T-cell (primary cell): ENCODE measurements at regions not wholly inside any gene's neighbourhood (a gene's known extent, or its start where the extent isn't known, plus 50 kb on each side); places are given as distances from the start of the nearest gene placed in this dataset.

Source experiments
- ATAC-seq, 4 experiments: fragments of 200-7000 bp in 3 of 4; fragments of 150-1000 bp in 1 of 4; cut with Tn5 transposase; replicated peaks in 1 of 4; 1 replicate in 3 of 4; 2 replicates in 1 of 4; pipeline ENCODE4 v1.10.0; 2021; ENCODE audit warnings: moderate library complexity in 3 of 4, mild to moderate bottlenecking in 2 of 4, moderate number of reproducible peaks in 1 of 4
- CTCF ChIA-PET, 2 donors: fragments of 300-600 bp; sonication (Branson Sonifier 250); formaldehyde crosslinking; loops; one replicate each; lab custom pipeline; 2022; ENCODE audit warnings: antibody characterized with exemption in 2 of 2; lab: Charles Lee
- POLR2A ChIA-PET, 2 donors: fragments of 300-600 bp; sonication (Branson Sonifier 250); formaldehyde crosslinking; loops; one replicate each; lab custom pipeline; 2022; ENCODE audit warnings: antibody characterized with exemption in 2 of 2; lab: Charles Lee
- DNase-seq, 35 experiments: peaks; one replicate each; pipeline versions ENCODE4 v3.0.0 to v3.0.0-alpha.2; 2013 to 2023
- H3K27ac ChIP-seq: one replicate; pipeline ENCODE4 v1.5.1; 2013; ENCODE audit warnings: low read length
- H3K27me3 ChIP-seq, 2 experiments: replicated peaks in 1 of 2; 1 replicate in 1 of 2; 2 replicates in 1 of 2; pipeline versions ENCODE4 v1.6.1 to v1.7.0; 2013; ENCODE audit warnings: low read length in 1 of 2, mixed read lengths in 1 of 2; ENCODE audit not compliant: control insufficient read depth in 2 of 2, insufficient read depth in 2 of 2; ENCODE audit errors: extremely low read depth in 1 of 2
- H3K36me3 ChIP-seq, 2 donors: 1 replicate in 1 of 2; 2 replicates in 1 of 2; pipeline versions ENCODE4 v1.6.1 to v1.7.0; 2013; ENCODE audit warnings: low read length in 1 of 2; ENCODE audit not compliant: control insufficient read depth in 2 of 2, insufficient read depth in 1 of 2; ENCODE audit errors: extremely low read depth in 1 of 2
- H3K4me1 ChIP-seq, 2 experiments: 1 replicate in 1 of 2; 2 replicates in 1 of 2; pipeline versions ENCODE4 v1.6.1 to v1.7.0; 2013; ENCODE audit warnings: low read length in 2 of 2, mixed read lengths in 1 of 2; ENCODE audit not compliant: insufficient read depth in 2 of 2, control insufficient read depth in 1 of 2; ENCODE audit errors: extremely low read depth in 1 of 2
- H3K4me3 ChIP-seq, 2 donors: 1 replicate in 1 of 2; 2 replicates in 1 of 2; pipeline versions ENCODE4 v1.5.1 to v1.7.0; 2013; ENCODE audit warnings: mild to moderate bottlenecking in 2 of 2, low read length in 1 of 2, moderate library complexity in 1 of 2; ENCODE audit not compliant: control insufficient read depth in 1 of 2; ENCODE audit errors: extremely low read depth in 1 of 2
- H3K9me3 ChIP-seq: 2 replicates; pipeline ENCODE4 v1.7.0; 2013
- H3K27ac Mint-ChIP-seq, 2 donors: one replicate each; pipeline ENCODE4 v1.8.0; 2020 to 2021; ENCODE audit warnings: mild to moderate bottlenecking in 2 of 2, mixed read lengths in 2 of 2
- H3K27me3 Mint-ChIP-seq, 2 donors: one replicate each; pipeline ENCODE4 v1.8.0; 2021 to 2022; ENCODE audit warnings: mixed read lengths in 2 of 2
- H3K36me3 Mint-ChIP-seq: one replicate; pipeline ENCODE4 v1.8.0; 2021; ENCODE audit warnings: mixed read lengths
- H3K4me1 Mint-ChIP-seq, 3 donors: one replicate each; pipeline ENCODE4 v1.8.0; 2020 to 2022; ENCODE audit warnings: mixed read lengths in 3 of 3, mild to moderate bottlenecking in 1 of 3
- H3K4me3 Mint-ChIP-seq, 3 donors: one replicate each; pipeline ENCODE4 v1.8.0; 2020 to 2022; ENCODE audit warnings: mild to moderate bottlenecking in 3 of 3, mixed read lengths in 3 of 3, moderate library complexity in 3 of 3
- H3K9me3 Mint-ChIP-seq, 3 donors: one replicate each; pipeline ENCODE4 v1.8.0; 2020 to 2022; ENCODE audit warnings: mixed read lengths in 3 of 3
- WGBS: methylation state at CpG from one replicate; pipeline ENCODE4 v1.1.5; 2013; ENCODE audit warnings: missing lambda C conversion rate; ENCODE audit not compliant: insufficient coverage; 5-methylcytosine and 5-hydroxymethylcytosine counted together

- peaks cover 0 to 1% of the 10 kb centered on the region in 2 donors for H3K27me3 Mint-ChIP-seq
- peaks cover 0 to 7% (median 3%) of the 10 kb centered on the region in 3 donors for H3K4me1 Mint-ChIP-seq
- WGBS, result 86% methylated on average over 1 of the region's 4 CpGs
- Histone ChIP-seq H3K27me3 (no peaks in the 10 kb centered on the region), H3K4me1 (no peaks in the 10 kb centered on the region), H3K36me3 (no peaks in the 10 kb centered on the region), H3K4me3 (no peak overlapping the region), H3K9me3 (no peaks in the 10 kb centered on the region), H3K27ac (no peak overlapping the region)
- DNase-seq, result no peak
- no peaks in the 10 kb centered on the region for H3K9me3 Mint-ChIP-seq
- CTCF ChIA-PET, result interaction anchor here in 1 of 2 donors (0.6 kb wide), 1 partner anchor 1474 kb away, joined by 3 read pairs; no protein-coding TSS in a partner anchor
- no peak for ATAC-seq
- H3K27ac Mint-ChIP-seq, result no peak overlapping the region
- no peak overlapping the region for H3K4me3 Mint-ChIP-seq
- POLR2A ChIA-PET, result no interaction called here
- no peaks in the 10 kb centered on the region for H3K36me3 Mint-ChIP-seq
Measured at GRCh38 chr2:176747928-176748327, 464.7 kb upstream of the HNRNPA3 start.

GRCh38 chr2:176748662-176749061, 463.9 kb upstream of the HNRNPA3 start:
- ChIA-PET POLR2A (no interaction called here), CTCF (no interaction called here)
- Mint-ChIP-seq H3K27ac (no peak overlapping the region), H3K4me3 (no peak overlapping the region), H3K36me3 (no peaks in the 10 kb centered on the region), H3K4me1 (peaks cover 0 to 7% (median 3%) of the 10 kb centered on the region in 3 donors), H3K9me3 (no peaks in the 10 kb centered on the region), H3K27me3 (peaks cover 3 to 4% of the 10 kb centered on the region in 2 donors)
- H3K27ac ChIP-seq, result no peak overlapping the region
- no peaks in the 10 kb centered on the region for H3K4me1 ChIP-seq
- no peaks in the 10 kb centered on the region for H3K27me3 ChIP-seq
- ATAC-seq (no peak), DNase-seq (no peak)
- no peaks in the 10 kb centered on the region for H3K36me3 ChIP-seq
- WGBS, result 90% methylated on average over 2 of the region's 2 CpGs
- H3K4me3 ChIP-seq, result no peak overlapping the region
- no peaks in the 10 kb centered on the region for H3K9me3 ChIP-seq

- Mint-ChIP-seq H3K36me3 (no peaks in the 10 kb centered on the region), H3K27me3 (peaks cover 6% of the 10 kb centered on the region in 2 donors), H3K9me3 (no peaks in the 10 kb centered on the region), H3K27ac (no peak overlapping the region), H3K4me1 (no peaks in the 10 kb centered on the region), H3K4me3 (no peak overlapping the region)
- Histone ChIP-seq H3K27me3 (no peaks in the 10 kb centered on the region), H3K27ac (no peak overlapping the region), H3K4me3 (no peak overlapping the region), H3K36me3 (no peaks in the 10 kb centered on the region), H3K4me1 (no peaks in the 10 kb centered on the region), H3K9me3 (no peaks in the 10 kb centered on the region)
- WGBS, result 87% methylated on average over 4 of the region's 6 CpGs
- CTCF ChIA-PET, result no interaction called here
- POLR2A ChIA-PET, result no interaction called here
- ATAC-seq (no peak), DNase-seq (no peak)
Measured at GRCh38 chr2:176751314-176752227, 461.0 kb upstream of the HNRNPA3 start.

- Mint-ChIP-seq H3K27ac (no peak overlapping the region), H3K4me1 (no peaks in the 10 kb centered on the region), H3K9me3 (no peaks in the 10 kb centered on the region), H3K36me3 (no peaks in the 10 kb centered on the region), H3K27me3 (peaks cover 6% of the 10 kb centered on the region in 2 donors), H3K4me3 (no peak overlapping the region)
- Histone ChIP-seq H3K9me3 (no peaks in the 10 kb centered on the region), H3K27me3 (no peaks in the 10 kb centered on the region), H3K4me1 (no peaks in the 10 kb centered on the region), H3K36me3 (no peaks in the 10 kb centered on the region), H3K4me3 (no peak overlapping the region), H3K27ac (no peak overlapping the region)
- no peak for DNase-seq
- ATAC-seq, result no peak
- WGBS, result no CpG with 5 or more reads among the region's 1 CpG
- POLR2A ChIA-PET, result no interaction called here
- CTCF ChIA-PET, result no interaction called here
Measured at GRCh38 chr2:176752295-176752694, 460.3 kb upstream of the HNRNPA3 start.

GRCh38 chr2:176753205-176753604, 459.4 kb upstream of the HNRNPA3 start:
- no peak for DNase-seq
- Mint-ChIP-seq H3K27ac (no peak overlapping the region), H3K4me3 (no peak overlapping the region), H3K36me3 (no peaks in the 10 kb centered on the region), H3K4me1 (no peaks in the 10 kb centered on the region), H3K9me3 (no peaks in the 10 kb centered on the region), H3K27me3 (peaks cover 12 to 13% of the 10 kb centered on the region in 2 donors)
- H3K36me3 ChIP-seq, result no peaks in the 10 kb centered on the region
- no CpG with 5 or more reads among the region's 3 CpGs for WGBS
- ChIA-PET POLR2A (interaction anchor here in 1 of 2 donors (0.7 kb wide), 1 partner anchor 304 kb away, joined by 10 read pairs; no protein-coding TSS in a partner anchor), CTCF (no interaction called here)
- no peaks in the 10 kb centered on the region for H3K4me1 ChIP-seq
- no peak overlapping the region for H3K27ac ChIP-seq
- H3K27me3 ChIP-seq, result no peaks in the 10 kb centered on the region
- H3K4me3 ChIP-seq, result no peak overlapping the region
- ATAC-seq, result no peak
- no peaks in the 10 kb centered on the region for H3K9me3 ChIP-seq

- H3K4me3 Mint-ChIP-seq, result no peak overlapping the region
- POLR2A ChIA-PET, result interaction anchor here (0.7 kb wide), 2 partner anchors 169 to 303 kb away, joined by 3 to 10 read pairs; no protein-coding TSS in a partner anchor
- H3K27me3 Mint-ChIP-seq, result peaks cover 12 to 13% of the 10 kb centered on the region in 2 donors
- H3K36me3 ChIP-seq, result no peaks in the 10 kb centered on the region
- no peaks in the 10 kb centered on the region for H3K9me3 Mint-ChIP-seq
- H3K9me3 ChIP-seq, result no peaks in the 10 kb centered on the region
- DNase-seq (no peak), ATAC-seq (no peak)
- 52% methylated on average over 2 of the region's 2 CpGs for WGBS
- H3K36me3 Mint-ChIP-seq, result no peaks in the 10 kb centered on the region
- no peaks in the 10 kb centered on the region for H3K4me1 ChIP-seq
- no peak overlapping the region for H3K27ac ChIP-seq
- H3K4me1 Mint-ChIP-seq, result no peaks in the 10 kb centered on the region
- H3K4me3 ChIP-seq, result no peak overlapping the region
- H3K27me3 ChIP-seq, result no peaks in the 10 kb centered on the region
- no peak overlapping the region for H3K27ac Mint-ChIP-seq
- CTCF ChIA-PET, result no interaction called here
Measured at GRCh38 chr2:176753752-176754474, 458.7 kb upstream of the HNRNPA3 start.
